H1 (cell line): ENCODE measurements at regions not wholly inside any gene's neighbourhood (a gene's known extent, or its start where the extent isn't known, plus 50 kb on each side); places are given as distances from the start of the nearest gene placed in this dataset.

Source experiments
- CTCF ChIA-PET: fragments of 300-600 bp; sonication (Branson Sonifier 250); formaldehyde crosslinking; loops from one replicate; lab custom pipeline; 2021; ENCODE audit not compliant: partially characterized antibody; lab: Charles Lee
- POLR2A ChIA-PET: fragments of 300-600 bp; sonication (Branson Sonifier 250); formaldehyde crosslinking; loops from one replicate; lab custom pipeline; 2021; ENCODE audit warnings: inconsistent platforms; ENCODE audit not compliant: partially characterized antibody; lab: Charles Lee
- DNase-seq, 2 experiments: peaks; one replicate each; pipeline versions ENCODE4 v3.0.0 to v3.0.0-alpha.2; 2010 to 2022; ENCODE audit warnings: low spot score in 2 of 2, low read depth in 1 of 2, mixed read lengths in 1 of 2
- FAIRE-seq: peaks from 2 replicates; lab custom pipeline; 2011; peaks lifted over from hg19 to GRCh38; lab: Jason Lieb, UNC
- H2AFZ ChIP-seq: 2 replicates; pipeline ENCODE4 v1.8.1; 2012; ENCODE audit warnings: low read length, inconsistent platforms
- H2AK5ac ChIP-seq: 2 replicates; pipeline ENCODE4 v1.6.1; 2013; ENCODE audit warnings: low read depth, low read length
- H2BK120ac ChIP-seq: replicated peaks from 2 replicates; pipeline ENCODE3; 2013; ENCODE audit warnings: low read depth, low read length, inconsistent platforms
- H2BK12ac ChIP-seq: 2 replicates; pipeline ENCODE4 v1.6.1; 2013; ENCODE audit warnings: low read depth, low read length
- H2BK15ac ChIP-seq: 2 replicates; pipeline ENCODE4 v1.6.1; 2013; ENCODE audit warnings: low read length
- H2BK20ac ChIP-seq: 2 replicates; pipeline ENCODE4 v1.6.1; 2013; ENCODE audit warnings: low read length
- H2BK5ac ChIP-seq: 2 replicates; pipeline ENCODE4 v1.6.1; 2013; ENCODE audit warnings: low read depth, low read length
- H3K14ac ChIP-seq: 2 replicates; pipeline ENCODE4 v1.6.1; 2013; ENCODE audit warnings: inconsistent platforms; ENCODE audit not compliant: insufficient read length
- H3K18ac ChIP-seq: 2 replicates; pipeline ENCODE4 v1.6.1; 2013; ENCODE audit warnings: low read length; ENCODE audit errors: extremely low read depth
- H3K23ac ChIP-seq: 2 replicates; pipeline ENCODE4 v1.6.1; 2013; ENCODE audit warnings: inconsistent platforms; ENCODE audit not compliant: insufficient read length
- H3K23me2 ChIP-seq: 2 replicates; pipeline ENCODE4 v1.6.1; 2013; ENCODE audit warnings: low read depth, low read length
- H3K27ac ChIP-seq: 2 replicates; pipeline ENCODE4 v1.6.1; 2011; ENCODE audit warnings: low read depth, low read length, inconsistent platforms
- H3K27me3 ChIP-seq, 4 experiments: replicated peaks in 1 of 4; 1 replicate in 1 of 4; 2 replicates in 3 of 4; pipeline versions ENCODE4 v1.6.1 to v1.8.1; 2011 to 2013; ENCODE audit warnings: low read length in 3 of 4, mild to moderate bottlenecking in 3 of 4, inconsistent platforms in 2 of 4, mixed read lengths in 2 of 4, moderate library complexity in 1 of 4; ENCODE audit not compliant: control insufficient read depth in 3 of 4, insufficient read depth in 3 of 4; ENCODE audit errors: extremely low read depth in 1 of 4
- H3K36me3 ChIP-seq, 4 experiments: 2 replicates each; pipeline versions ENCODE4 v1.6.1 to v1.8.1; 2011 to 2013; ENCODE audit warnings: mild to moderate bottlenecking in 4 of 4, low read length in 3 of 4, moderate library complexity in 2 of 4, control low read depth in 1 of 4, inconsistent platforms in 1 of 4; ENCODE audit not compliant: insufficient read depth in 4 of 4, control insufficient read depth in 2 of 4
- H3K4ac ChIP-seq: replicated peaks from 2 replicates; pipeline ENCODE3; 2013; ENCODE audit warnings: low read length, low read depth, mixed read lengths, inconsistent platforms; ENCODE audit not compliant: insufficient read length
- H3K4me1 ChIP-seq, 4 experiments: replicated peaks in 1 of 4; 1 replicate in 1 of 4; 2 replicates in 3 of 4; pipeline versions ENCODE4 v1.6.1 to v1.8.1; 2011 to 2013; ENCODE audit warnings: low read length in 3 of 4, inconsistent platforms in 2 of 4, mixed read lengths in 1 of 4; ENCODE audit not compliant: insufficient read depth in 4 of 4, control insufficient read depth in 3 of 4
- H3K4me2 ChIP-seq, 2 experiments: 2 replicates each; pipeline versions ENCODE4 v1.6.1 to v1.8.1; 2011 to 2013; ENCODE audit warnings: low read depth in 2 of 2, low read length in 2 of 2, control low read depth in 1 of 2, inconsistent platforms in 1 of 2, mild to moderate bottlenecking in 1 of 2; ENCODE audit not compliant: insufficient read depth in 1 of 2
- H3K4me3 ChIP-seq, 4 experiments: fragments of 200-600, 300-600 bp in 1 of 4; sonication (generic), shearing (Covaris generic), sonication (Bioruptor Twin) in 1 of 4; 2 replicates each; pipeline versions ENCODE4 v1.5.1 to v1.8.1; 2011 to 2016; ENCODE audit warnings: low read length in 4 of 4, low read depth in 3 of 4, control low read depth in 2 of 4, inconsistent platforms in 2 of 4, mild to moderate bottlenecking in 2 of 4, mixed read lengths in 1 of 4, moderate library complexity in 1 of 4; ENCODE audit not compliant: insufficient read depth in 2 of 4; ENCODE audit errors: extremely low read depth in 1 of 4
- H3K56ac ChIP-seq: replicated peaks from 2 replicates; pipeline ENCODE3; 2013; ENCODE audit warnings: low read depth, mild to moderate bottlenecking, mixed read lengths, low read length, inconsistent platforms; ENCODE audit not compliant: insufficient read length
- H3K79me1 ChIP-seq: 2 replicates; pipeline ENCODE4 v1.6.1; 2013; ENCODE audit warnings: low read depth, low read length, control low read depth
- H3K79me2 ChIP-seq, 2 experiments: 2 replicates each; pipeline versions ENCODE4 v1.6.1 to v1.8.1; 2012 to 2013; ENCODE audit warnings: low read length in 2 of 2, mild to moderate bottlenecking in 2 of 2, inconsistent platforms in 1 of 2; ENCODE audit not compliant: insufficient read depth in 2 of 2, control insufficient read depth in 1 of 2
- H3K9ac ChIP-seq, 4 experiments: replicated peaks in 1 of 4; 1 replicate in 1 of 4; 2 replicates in 3 of 4; pipeline versions ENCODE4 v1.6.1 to v1.8.1; 2011 to 2013; ENCODE audit warnings: low read depth in 3 of 4, low read length in 3 of 4, control low read depth in 2 of 4, mild to moderate bottlenecking in 2 of 4, moderate library complexity in 2 of 4, inconsistent platforms in 1 of 4; ENCODE audit errors: extremely low read depth in 1 of 4
- H3K9me3 ChIP-seq, 2 experiments: 2 replicates each; pipeline versions ENCODE4 v1.6.1 to v1.8.1; 2012 to 2013; ENCODE audit warnings: mild to moderate bottlenecking in 2 of 2, moderate library complexity in 2 of 2, control low read depth in 1 of 2, inconsistent platforms in 1 of 2, low read depth in 1 of 2, low read length in 1 of 2, mixed read lengths in 1 of 2; ENCODE audit not compliant: insufficient read depth in 2 of 2
- H4K20me1 ChIP-seq, 2 experiments: replicated peaks in 1 of 2; 2 replicates each; pipeline versions ENCODE3 to v1.8.1; 2011 to 2013; ENCODE audit warnings: inconsistent platforms in 2 of 2, low read length in 2 of 2, mild to moderate bottlenecking in 1 of 2; ENCODE audit not compliant: insufficient read depth in 2 of 2, control insufficient read depth in 1 of 2
- H4K5ac ChIP-seq: 2 replicates; pipeline ENCODE4 v1.6.1; 2013; ENCODE audit warnings: low read length, low read depth, mixed read lengths, inconsistent platforms; ENCODE audit not compliant: insufficient read length
- H4K8ac ChIP-seq: 2 replicates; pipeline ENCODE4 v1.8.0; 2013; ENCODE audit warnings: mild to moderate bottlenecking, moderate library complexity, low read length, inconsistent platforms; ENCODE audit not compliant: insufficient read depth; ENCODE audit errors: extremely low read depth
- H4K91ac ChIP-seq: replicated peaks from 2 replicates; pipeline ENCODE3; 2013; ENCODE audit warnings: low read length, mixed read lengths, inconsistent platforms; ENCODE audit not compliant: insufficient read length
- ASH2L ChIP-seq: fragments of 200-600, 300-600 bp; sonication (generic); IDR thresholded peaks from one replicate; pipeline ENCODE4 v1.7.1; 2017; ENCODE audit warnings: low read length
- BACH1 ChIP-seq: IDR thresholded peaks from 2 replicates; pipeline ENCODE4 v1.6.1; 2012; ENCODE audit warnings: low read length, improper control_type of control experiment
- BCL11A ChIP-seq, 2 experiments: IDR thresholded peaks; one replicate each; pipeline ENCODE4 v1.6.1; 2011; ENCODE audit warnings: low read depth in 2 of 2, low read length in 2 of 2, mild to moderate bottlenecking in 2 of 2
- CHD2 ChIP-seq: IDR thresholded peaks from 2 replicates; pipeline ENCODE4 v1.6.1; 2012; ENCODE audit warnings: low read length, improper control_type of control experiment
- CREB1 ChIP-seq: IDR thresholded peaks from 2 replicates; pipeline ENCODE4 v1.6.1; 2012; ENCODE audit warnings: inconsistent platforms
- CTBP2 ChIP-seq: IDR thresholded peaks from 2 replicates; pipeline ENCODE4 v1.7.0; 2011; ENCODE audit warnings: borderline replicate concordance, mild to moderate bottlenecking, moderate library complexity, mixed read lengths, low read length; ENCODE audit not compliant: insufficient read depth, insufficient read length
- GABPA ChIP-seq: IDR thresholded peaks from 2 replicates; pipeline ENCODE4 v1.6.1; 2011; ENCODE audit warnings: mild to moderate bottlenecking, low read length, moderate library complexity, borderline replicate concordance; ENCODE audit not compliant: insufficient read depth
- MAX ChIP-seq: IDR thresholded peaks from 2 replicates; pipeline ENCODE4 v1.6.1; 2012; ENCODE audit warnings: inconsistent platforms
- RFX5 ChIP-seq: IDR thresholded peaks from 2 replicates; pipeline ENCODE4 v1.6.1; 2011; ENCODE audit warnings: low read depth, low read length, improper control_type of control experiment, borderline replicate concordance
- SP2 ChIP-seq: IDR thresholded peaks from 2 replicates; pipeline ENCODE4 v1.6.1; 2012; ENCODE audit warnings: mild to moderate bottlenecking, low read length, inconsistent platforms
- SUZ12 ChIP-seq: fragments of 200-600 bp; sonication (generic); IDR thresholded peaks from 2 replicates; pipeline ENCODE4 v1.6.1; 2012; ENCODE audit warnings: mild to moderate bottlenecking, inconsistent platforms, low read length, moderate library complexity, mixed read lengths
- TBP ChIP-seq: IDR thresholded peaks from 2 replicates; pipeline ENCODE4 v1.6.1; 2011; ENCODE audit warnings: low read depth, low read length, improper control_type of control experiment
- USF2 ChIP-seq: IDR thresholded peaks from 2 replicates; pipeline ENCODE4 v1.6.1; 2011; ENCODE audit warnings: low read length, improper control_type of control experiment
- YY1 ChIP-seq: IDR thresholded peaks from 2 replicates; pipeline ENCODE4 v1.6.1; 2011; ENCODE audit warnings: low read depth, mild to moderate bottlenecking, low read length
- WGBS, 2 experiments: shearing (Covaris generic) in 1 of 2; methylation state at CpG; one replicate each; pipeline versions ENCODE4 v1.1.6 to v1.1.7; 2013 to 2015; ENCODE audit warnings: low lambda C conversion rate in 2 of 2, mixed read lengths in 2 of 2, inconsistent platforms in 1 of 2, low coverage in 1 of 2, missing lambda C conversion rate in 1 of 2; ENCODE audit not compliant: insufficient replicate concordance in 2 of 2, insufficient coverage in 1 of 2, insufficient read length in 1 of 2; ENCODE audit errors: extremely low coverage in 1 of 2, missing lambda C conversion rate in 1 of 2; 5-methylcytosine and 5-hydroxymethylcytosine counted together

- no peak overlapping the region for H2AK5ac ChIP-seq
- H2BK15ac ChIP-seq: no peak overlapping the region
- H3K23ac ChIP-seq: no peak overlapping the region
- no peak overlapping the region for H2BK12ac ChIP-seq
- no peak overlapping the region for H2BK5ac ChIP-seq
- H3K27me3 ChIP-seq: no peaks in the 10 kb centered on the region
- no peak overlapping the region for H3K56ac ChIP-seq
- H3K4ac ChIP-seq: no peak overlapping the region
- no peaks in the 10 kb centered on the region for H3K36me3 ChIP-seq
- no peaks in the 10 kb centered on the region for H4K20me1 ChIP-seq
- H3K18ac ChIP-seq: no peak overlapping the region
- ChIA-PET CTCF (no interaction called here), POLR2A (no interaction called here)
- H3K4me1 ChIP-seq: no peaks in the 10 kb centered on the region
- H3K27ac ChIP-seq: no peak overlapping the region
- H3K9me3 ChIP-seq: no peaks in the 10 kb centered on the region; a peak in 1 of 4 replicates
- H2BK20ac ChIP-seq: no peak overlapping the region
- H3K23me2 ChIP-seq: no peaks in the 10 kb centered on the region
- no peak overlapping the region for H3K14ac ChIP-seq
- H4K91ac ChIP-seq: no peak overlapping the region
- no peak overlapping the region for H3K9ac ChIP-seq
- DNase-seq: no peak
- no peaks in the 10 kb centered on the region for H3K79me1 ChIP-seq
- 87% methylated on average over 5 of the region's 5 CpGs; no CpG with 5 or more reads in 1 of the 2 experiments for WGBS, 2 experiments
- no peak for FAIRE-seq
- no peaks in the 10 kb centered on the region for H3K79me2 ChIP-seq
- no peak overlapping the region for H2BK120ac ChIP-seq
- H4K5ac ChIP-seq: no peak overlapping the region
- H3K4me3 ChIP-seq: no peak overlapping the region
- H2AFZ ChIP-seq: no peak overlapping the region
- no peak overlapping the region for H3K4me2 ChIP-seq
- H4K8ac ChIP-seq: no peak overlapping the region
- TF ChIP-seq BCL11A (IDR thresholded peaks at IDR 0.05; ENCODE audit: low read depth in 2 of 2, low read length in 2 of 2) (no peak), GABPA (no peak), MAX (no peak), RFX5 (no peak), BACH1 (no peak), CHD2 (no peak), CTBP2 (no peak), CREB1 (no peak), TBP (no peak), SP2 (no peak), ASH2L (no peak), SUZ12 (no peak), USF2 (no peak), YY1 (no peak)
Observed at GRCh38 chr4:97016186-97016907, 1126.9 kb downstream of the STPG2 start.
